ENCODE measurements at regions not wholly inside any gene's neighbourhood (a gene's known extent, or its start where the extent isn't known, plus 50 kb on each side); places are given as distances from the start of the nearest gene placed in this dataset.

DNA sequence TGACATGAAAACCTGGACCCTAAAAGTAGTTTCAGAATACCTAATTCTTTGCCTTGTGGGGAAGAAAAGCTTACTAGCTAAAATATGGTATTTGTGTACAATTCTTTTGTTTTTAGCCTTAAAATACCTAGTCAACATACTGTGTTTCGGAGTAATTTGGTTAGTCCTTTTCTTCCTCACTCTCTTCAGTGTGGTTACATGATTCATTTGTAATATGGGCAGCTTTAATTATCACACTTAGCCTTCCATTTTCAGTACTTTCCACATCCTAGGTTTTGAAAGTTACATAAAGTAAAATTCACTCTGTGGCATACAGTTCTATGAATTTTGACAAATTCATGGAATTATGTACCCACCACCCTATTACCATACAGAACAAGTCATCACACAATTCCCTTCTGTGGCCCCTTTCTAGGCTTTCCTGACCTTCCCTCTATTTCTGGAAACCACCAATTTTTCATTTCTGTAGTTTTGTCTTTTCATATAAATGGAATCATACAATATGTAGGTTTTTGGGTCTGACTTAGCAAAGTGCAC is 96.2 kb downstream of the EMX2 start:
- no peak for ATAC-seq

DNA sequence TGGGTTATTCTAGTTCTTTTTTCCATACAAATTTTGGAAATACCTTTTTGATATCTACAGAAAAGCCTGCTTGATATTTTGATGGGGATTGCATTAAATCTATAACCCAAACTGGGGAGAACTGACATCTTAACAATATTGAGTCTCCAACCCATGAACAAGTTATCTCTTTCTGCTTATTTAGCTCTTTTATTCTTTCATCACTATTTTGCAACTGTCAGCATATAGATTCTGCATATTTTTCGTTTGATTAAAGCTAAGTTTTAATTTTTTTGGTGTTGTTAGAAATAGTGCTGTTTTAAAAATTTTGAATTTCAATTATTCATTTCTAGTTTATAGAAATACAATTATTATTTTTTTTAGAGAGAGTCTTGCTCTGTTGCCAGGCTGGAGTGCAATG is 97.9 kb downstream of the EMX2 start:
- ATAC-seq = no peak

DNA sequence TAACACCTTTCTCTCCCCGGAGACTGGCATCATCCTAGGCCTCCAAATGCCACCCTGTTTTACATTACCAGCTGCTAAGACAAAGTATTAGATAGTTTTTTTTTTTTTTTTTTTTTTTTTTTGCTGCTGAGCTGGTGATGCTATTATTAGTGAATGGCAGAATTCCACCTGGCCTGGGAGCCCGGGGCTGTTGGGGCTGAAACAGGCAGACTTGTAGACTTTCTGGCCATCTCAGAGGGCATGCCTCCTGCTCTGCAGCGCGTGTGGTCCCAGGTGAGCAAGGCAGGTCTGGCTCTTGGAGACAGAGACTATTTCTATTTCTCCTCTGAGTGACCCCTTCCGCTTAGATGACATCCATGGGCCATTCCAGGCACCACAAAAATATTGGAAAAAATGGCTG is 104.2 kb downstream of the EMX2 start:
- no peak for ATAC-seq

DNA sequence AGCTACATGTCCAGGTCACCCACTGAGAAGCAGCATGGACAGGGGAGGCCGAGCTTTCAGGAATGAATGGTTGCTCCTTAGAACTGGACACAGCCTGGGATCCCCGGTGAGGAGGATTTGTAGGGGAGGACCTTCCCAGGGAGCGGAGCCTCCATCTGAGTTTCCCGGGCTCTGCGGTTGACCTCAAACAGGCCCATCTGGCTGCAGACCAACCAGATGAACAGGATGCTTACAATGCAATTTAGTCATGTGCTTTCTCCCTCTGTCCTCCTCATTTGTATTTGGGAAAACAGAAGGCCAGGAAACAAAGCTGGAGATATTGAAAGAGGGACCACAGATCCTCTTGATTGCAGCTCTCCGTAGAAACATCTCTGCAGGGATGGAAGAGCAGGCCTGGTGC is 104.8 kb downstream of the EMX2 start:
- no peak for ATAC-seq

DNA sequence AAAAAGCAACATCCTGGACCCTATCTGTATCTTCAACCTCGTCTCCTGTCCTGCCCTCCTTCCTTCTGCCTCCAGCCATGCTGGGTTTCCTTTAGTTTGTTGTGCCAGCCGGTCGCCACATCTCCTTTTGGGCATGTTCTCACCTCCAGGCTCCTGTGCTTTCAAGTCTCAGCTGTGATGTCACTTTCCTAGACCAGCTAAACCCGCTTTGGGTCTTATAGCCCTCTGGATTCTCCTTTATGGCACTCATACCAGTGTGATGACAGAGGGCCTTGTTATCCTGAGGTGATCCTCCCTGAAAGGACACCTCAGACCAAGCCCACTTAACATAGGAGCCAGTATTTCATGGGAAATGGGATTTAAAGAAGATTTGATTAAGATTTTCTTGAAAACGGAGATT is 108.6 kb downstream of the EMX2 start:
- peak; percentile 69 for ATAC-seq

DNA sequence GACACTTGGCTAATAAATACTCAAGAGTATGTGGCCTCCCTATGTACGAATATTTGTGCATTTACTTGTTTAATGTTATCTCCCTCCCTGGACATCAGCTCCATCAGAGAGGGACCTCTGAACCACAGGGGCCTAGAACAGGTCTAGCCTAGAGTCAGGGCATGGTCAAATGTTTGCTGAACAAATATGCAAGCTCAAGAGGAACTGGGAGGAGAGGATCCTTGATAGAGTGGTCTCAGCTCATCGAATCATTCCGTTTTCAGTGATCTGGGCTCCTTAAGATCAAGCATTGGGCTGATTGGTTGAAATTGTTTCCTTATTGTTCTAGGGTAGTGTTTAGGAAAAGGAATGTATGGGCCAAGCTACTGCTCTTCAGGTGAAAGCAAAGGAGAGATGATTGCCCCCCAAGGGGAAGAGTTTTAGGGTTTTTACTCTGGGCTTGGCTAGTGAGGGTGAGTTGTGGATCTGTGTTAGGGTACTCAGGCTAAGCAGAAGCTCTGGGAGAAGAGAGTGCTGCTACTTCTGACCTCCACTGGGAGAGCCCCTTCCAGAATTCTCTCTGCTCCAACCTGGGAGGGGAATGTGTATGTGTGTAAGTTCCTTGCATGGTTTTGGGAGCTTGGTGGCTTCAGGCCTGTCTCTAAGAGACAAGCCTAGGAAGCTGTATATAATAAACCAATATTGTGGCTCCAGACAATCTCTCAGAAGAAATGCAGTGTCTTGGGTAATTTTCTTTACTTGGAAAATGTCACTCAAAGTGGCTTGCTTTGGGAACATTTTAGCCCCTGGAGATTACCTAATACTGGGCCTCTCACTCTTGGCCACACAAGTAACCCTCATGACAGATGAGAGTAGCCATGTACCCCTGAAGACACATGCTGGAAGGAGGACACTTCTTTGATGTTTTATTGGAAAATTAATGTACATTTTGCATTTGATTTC is 110.0 kb downstream of the EMX2 start:
- ATAC-seq = peak; percentile 16

DNA sequence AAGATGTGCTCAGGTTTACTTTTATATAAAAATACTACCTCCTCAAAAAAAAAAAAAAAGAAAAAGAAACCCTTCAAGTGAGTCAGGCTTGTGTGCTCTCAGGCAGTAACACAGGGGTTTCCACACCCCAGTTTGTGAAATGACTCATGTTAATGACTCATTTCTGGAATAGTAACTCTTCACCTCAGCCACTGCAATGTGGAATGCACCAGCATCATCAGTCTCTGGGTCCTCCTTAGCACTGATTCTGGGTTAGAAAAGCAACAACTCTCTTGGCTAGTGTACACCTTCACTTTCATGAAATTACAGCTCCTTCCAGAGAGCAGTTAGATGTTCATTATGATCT is 110.6 kb downstream of the EMX2 start:
- ATAC-seq = peak; percentile 98

DNA sequence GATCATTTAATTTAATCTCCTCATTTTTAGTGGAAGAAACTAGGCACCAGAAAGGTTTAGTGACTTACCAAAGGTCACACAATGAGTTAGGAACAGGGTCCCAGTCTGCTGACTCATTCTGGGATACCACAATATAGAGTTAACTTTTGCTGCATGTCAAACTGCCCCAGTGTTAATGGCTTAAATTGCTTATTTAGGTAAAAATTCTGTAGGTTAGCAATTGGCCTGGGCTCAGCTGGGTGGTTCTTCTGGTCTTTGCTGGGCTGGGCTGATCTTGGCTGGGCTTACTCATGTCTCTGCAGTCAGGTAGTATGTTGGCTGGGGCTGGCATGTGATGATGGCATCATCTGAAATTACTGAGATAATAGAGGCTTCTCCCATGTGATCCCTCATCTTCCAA is 111.6 kb downstream of the EMX2 start:
- no peak for ATAC-seq

DNA sequence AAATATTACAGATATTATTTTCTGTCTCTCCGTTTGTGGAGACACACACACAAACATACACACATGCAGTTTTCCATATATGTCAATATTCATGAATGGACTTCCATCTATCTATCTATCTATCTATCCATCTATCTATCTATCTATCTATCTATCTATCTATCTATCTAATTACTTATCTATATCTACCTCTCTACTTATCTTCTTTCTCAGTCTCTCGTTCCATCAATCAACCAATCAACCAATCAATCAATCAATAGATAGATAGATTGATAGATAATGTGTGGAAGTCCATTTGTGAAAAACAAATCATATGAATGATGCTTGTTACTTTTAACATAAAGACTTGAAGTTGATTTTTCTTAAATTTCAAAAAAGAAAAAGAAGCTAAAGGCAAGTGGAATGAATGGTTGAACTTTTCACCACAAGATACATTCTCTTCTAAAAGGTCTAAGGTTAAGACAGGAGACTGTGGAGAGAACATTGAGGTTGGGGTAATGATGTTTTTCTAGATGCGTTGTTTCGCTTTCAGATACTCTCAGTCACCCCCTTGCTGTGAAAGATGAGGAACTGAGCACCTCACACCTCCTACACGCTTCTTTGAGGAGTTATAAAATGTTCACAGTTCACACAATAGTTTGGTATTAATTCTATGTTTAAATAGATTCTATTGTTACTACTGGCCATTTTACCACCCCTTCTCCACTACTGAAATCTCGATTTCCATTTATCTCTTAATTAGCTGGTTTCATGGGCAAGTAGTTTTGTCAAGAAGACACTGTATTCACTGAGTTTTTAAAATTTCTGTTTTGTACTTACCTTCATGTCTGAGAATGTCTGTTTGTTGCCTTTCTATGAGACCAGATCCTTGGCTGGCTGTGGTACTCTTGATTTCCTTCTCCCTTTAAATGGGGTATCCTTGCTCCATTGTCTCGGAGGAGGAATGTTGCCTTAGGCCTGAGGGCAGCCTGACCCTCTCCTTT is 114.1 kb downstream of the EMX2 start:
- ATAC-seq = no peak

DNA sequence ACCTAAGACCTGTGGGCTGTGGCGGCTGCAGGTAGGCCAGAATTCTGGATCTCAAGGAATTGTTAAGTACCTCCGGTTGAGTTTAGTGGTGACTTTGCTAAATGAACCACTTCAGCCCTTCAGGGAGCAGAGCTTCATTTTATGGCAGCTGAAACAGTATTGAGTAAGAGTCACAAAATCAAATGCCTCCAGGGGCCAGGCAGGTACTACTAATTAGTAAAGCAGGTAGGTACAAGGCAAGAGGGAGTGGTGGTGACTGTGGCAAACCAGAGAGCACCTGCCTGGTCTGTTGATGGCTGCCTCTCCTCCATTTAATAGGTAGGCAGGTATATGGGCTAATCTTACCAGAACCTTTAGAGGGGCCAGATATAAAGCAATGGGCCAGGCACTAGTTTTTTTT is 118.8 kb downstream of the EMX2 start:
- no peak for ATAC-seq

DNA sequence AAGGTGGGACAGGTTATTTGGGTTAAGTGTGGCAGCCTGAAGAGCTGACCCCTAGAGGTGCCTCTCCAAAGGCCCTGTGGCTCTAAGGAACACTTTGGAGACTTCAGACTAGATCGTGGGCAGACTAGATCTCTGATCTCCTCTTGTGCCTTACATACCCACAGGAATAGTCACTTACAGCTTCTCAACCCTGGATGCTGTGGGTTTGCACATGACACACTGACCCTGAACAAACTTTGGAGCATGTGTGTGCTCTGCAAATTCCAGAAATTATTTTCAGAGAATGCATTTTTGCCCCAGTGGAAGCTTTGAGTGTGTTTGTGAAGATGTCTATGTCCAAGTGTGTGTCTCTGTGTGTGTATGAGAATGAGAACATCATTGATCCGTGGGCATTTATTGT is 119.6 kb downstream of the EMX2 start:
- no peak for ATAC-seq

DNA sequence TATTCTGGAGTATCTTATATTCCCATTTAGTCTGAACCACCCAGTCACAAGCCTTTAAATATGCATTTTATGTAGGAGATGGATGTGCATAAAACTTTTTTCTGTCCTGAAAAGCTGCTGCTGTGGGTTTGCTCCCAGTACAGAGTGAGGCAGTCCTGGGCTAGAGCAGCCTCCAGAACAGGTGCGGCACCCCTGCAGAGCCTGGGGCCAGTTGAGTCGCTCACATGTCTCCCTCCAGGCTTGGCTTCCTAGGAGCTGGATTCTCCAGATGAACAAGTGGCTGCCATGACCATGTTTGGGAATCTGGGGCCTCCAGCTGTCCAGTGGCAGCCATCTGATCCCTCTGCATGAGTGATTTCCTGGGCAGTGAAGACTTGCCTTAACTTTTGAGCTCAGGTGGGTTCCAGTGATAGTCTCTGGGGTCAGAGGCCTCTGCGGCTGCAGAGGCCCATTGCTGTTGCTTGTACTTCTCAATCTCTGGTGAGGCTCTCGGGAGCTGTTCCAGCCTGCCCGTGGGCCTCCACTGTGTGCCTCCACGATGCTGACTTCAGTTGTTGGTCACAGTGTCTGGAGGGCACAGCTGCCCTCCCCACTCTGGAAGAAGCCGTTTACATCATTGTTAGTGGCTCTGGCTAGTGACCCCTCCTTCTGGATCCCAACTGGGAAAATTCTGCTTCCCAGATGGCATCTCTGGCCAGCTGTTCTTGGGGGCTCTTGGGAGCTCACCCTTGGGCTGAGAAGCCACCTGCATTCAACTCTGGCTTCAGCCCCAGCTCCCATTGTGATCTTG is 120.4 kb downstream of the EMX2 start:
- no peak for ATAC-seq

DNA sequence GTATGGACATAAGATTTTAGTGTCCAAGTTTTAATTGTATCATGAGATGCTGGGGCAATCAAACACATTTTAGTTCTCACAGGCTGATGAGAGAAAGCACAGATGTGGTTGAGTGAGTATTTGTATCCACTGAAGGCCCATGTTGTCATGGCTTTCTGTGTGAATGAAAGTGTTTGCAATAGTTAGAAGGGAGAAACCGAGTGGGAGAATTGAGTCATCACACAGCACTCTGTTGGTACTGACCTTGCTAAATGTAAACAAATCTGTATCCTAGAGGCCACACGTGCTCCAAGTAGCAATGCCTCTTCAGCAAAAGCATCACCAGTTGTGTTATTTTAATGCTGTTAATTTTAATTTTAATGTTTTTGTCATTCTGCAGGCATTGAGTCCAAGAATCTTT is 121.2 kb downstream of the EMX2 start:
- ATAC-seq = no peak

DNA sequence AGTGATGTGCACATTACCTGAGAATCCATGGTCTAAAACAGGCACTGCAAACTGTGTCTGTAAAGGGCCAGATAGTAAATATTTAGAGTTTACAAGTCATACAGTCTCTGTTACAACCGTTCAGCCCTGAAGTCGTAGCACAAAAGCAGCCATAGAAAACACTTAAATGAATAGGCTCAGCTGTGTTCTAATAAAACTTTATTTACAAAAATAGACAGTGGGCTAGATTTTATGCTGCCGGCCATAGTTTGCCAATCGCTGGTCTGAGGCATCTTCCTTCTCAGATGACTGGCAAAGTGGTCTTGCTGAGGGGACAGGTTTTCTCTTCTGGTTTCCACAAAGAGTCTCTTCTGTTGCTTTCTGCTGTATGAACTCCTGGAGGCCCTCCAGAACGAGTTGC is 121.7 kb downstream of the EMX2 start:
- no peak for ATAC-seq

DNA sequence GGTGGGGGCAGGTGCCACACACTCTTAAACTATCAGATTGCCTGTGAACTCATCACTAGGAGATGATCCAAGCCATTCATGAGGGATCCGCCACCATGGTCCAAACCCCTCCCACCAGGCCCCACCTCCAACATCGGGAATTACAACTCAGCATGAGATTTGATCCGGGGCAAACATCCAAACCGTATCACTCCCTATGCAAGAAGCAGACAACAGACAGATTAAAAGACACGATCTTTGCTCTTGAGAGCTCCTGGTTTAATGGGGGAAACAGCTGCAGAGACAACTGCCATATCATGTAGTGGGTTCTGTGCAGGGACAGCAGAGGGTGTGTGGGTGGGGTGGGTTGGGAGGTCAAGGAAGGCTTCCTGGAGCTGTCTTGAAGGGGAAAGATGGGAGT is 123.6 kb downstream of the EMX2 start:
- no peak for ATAC-seq

DNA sequence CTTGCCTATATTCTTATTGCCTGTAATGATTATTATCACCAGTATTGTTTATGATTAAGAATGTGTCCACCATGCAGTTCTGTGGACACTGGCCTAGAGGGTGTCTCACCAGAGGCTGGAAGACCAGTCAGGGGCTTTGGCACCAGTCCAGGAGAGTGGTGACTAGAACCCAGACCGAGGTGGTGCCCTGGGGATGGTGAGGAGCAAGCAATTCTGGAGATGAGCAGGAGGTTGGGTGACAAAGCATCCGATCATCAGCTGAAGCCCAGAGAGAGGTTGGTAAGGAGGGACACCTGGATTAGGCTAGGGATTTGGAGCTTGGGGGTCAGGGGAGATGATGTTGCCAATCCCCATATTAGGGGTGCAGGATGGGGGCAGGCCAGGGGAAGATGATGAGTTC is 124.4 kb downstream of the EMX2 start:
- ATAC-seq = no peak

DNA sequence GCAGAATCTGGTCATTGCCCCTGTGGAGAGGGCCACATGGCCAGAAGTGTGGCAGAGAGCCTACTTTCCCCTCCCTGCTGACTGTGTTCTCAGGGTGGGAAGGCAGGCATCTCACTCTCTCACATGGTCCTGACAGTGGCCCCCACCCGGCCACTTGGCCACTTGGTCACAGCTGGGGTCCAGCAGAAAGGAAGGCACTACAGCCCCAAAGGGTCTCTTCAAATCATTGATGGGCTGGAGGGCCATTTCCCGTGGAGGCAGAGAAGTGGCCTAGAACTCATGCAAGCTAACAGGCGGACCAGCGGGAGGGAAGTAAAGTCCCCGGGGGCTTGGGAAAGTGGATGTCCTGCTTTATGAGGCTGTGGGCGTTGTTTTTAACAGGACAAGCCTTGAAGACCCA is 125.3 kb downstream of the EMX2 start:
- no peak for ATAC-seq

DNA sequence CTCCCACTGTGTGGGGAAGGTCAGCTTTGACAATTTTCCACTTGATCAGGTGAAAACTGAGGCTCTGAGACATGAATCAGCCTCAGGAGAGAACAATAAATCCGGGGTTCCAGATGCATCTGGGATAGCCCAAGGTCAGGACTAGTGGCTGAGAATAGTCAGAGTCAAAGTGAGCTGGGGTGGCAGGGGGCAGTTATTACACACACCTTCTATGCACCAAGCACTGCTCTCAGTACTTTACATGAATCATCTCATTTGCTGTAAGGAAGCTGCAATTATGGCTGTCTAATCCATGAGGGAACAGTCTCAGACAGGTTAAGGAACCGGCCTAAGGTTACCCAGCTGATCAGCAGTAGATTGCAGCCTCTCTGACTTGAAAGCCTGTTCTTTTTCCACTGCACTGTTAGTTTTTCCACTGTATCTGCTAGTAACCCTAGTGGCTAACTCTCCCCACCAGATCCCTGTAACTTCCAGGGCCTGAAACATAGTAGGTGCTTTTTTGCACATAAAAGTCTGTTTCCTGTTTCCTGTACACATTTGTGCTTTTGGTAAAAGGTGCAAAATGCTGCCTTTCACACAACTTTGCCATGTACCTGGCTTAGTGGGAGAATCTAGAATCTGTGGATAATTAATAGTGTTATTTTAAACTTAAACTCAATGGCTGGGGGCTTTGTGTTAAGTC is 125.9 kb downstream of the EMX2 start:
- peak; percentile 27 for ATAC-seq

DNA sequence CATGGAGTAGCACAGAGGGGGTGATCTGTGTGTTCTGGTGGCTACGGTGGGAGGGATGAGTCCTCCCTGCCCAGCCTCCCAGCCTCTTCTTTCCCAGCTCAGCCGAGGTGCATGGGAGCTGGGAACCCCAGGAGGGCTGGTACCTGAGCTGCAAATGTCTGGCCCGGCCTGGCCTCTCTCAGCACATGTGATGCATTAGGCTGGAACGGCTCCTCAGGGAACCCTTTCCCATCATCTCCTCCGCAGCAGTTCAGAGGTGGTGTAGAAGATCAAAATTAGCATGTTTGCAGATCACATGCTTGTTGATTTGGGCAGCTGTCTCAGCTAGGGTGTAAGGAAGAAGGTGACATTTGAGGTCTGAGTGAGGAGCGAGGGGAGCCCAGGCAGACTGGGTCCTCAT is 126.6 kb downstream of the EMX2 start:
- no peak for ATAC-seq

DNA sequence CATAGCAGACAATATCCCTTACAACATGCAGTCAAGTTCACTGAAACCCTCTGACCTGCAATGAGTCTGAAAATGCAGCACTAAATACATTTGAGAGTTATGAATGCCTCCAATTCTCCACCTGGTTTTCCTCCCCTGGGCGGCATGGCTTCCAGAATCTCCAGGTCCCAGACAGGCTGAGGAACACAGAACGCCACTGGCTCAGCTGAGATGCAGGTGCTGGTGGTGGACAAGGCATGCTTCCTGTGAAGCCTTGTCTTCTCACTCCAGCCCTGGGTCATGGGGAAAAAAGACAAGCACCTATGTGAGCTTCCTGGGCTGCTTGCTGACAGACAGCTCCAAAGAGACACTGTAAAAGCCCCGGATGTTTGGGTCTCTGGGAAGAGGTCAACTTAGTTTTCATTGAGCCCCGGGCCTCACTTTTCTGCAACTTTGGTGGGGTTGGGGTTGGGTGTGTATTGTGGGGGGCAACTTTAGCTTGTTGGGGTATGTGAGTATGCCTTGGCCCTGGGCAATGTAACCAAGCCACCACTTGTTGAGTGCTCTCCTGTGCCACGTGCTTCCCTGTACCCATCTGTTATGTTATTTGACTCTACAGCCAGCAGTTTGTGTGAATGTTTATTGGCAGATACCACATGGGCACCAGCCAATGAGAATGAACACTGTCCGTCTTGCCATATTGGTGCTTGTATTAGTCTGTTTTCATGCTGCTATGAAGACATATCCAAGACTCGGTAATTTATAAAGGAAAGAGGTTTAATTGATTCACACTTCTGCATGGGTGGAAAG is 127.8 kb downstream of the EMX2 start:
- no peak for ATAC-seq
